ENCODE measurements at regions not wholly inside any gene's neighbourhood (a gene's known extent, or its start where the extent isn't known, plus 50 kb on each side); places are given as distances from the start of the nearest gene placed in this dataset.

DNA sequence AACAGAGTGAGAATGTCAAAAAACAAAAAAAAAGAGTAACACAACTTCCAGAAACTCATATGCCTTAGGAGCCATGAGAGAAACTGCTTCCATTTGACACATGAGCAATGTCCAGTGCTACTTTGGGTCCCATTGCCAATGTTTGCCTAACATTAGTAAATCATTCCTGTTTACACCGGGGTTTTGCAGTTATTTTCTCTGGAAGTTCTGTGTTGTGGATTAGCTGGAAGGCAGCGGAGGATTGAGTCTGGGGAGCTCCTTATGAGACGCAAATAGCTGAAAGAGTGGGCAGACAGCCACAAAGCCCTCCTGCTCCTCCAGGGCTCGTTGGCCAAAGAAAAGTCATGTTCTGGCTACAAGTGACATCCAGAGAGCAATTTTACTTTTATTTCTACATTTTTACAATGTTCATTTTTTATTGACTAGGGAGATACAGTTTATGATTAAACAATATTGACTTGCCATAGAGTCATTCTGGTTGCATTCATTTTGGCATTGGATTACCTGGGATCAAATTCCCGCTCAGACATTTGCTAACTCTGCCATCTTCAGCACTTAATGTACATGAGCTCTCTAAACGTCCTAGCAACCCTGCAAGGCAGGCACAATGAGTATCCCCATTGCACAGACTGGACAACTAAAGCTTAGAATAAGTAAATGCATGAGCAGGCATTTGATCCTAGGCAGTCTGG, 66.4 kb upstream of the GALNT2 start:
- DNase-seq (ENCODE audit: low read depth), result no peak

DNA sequence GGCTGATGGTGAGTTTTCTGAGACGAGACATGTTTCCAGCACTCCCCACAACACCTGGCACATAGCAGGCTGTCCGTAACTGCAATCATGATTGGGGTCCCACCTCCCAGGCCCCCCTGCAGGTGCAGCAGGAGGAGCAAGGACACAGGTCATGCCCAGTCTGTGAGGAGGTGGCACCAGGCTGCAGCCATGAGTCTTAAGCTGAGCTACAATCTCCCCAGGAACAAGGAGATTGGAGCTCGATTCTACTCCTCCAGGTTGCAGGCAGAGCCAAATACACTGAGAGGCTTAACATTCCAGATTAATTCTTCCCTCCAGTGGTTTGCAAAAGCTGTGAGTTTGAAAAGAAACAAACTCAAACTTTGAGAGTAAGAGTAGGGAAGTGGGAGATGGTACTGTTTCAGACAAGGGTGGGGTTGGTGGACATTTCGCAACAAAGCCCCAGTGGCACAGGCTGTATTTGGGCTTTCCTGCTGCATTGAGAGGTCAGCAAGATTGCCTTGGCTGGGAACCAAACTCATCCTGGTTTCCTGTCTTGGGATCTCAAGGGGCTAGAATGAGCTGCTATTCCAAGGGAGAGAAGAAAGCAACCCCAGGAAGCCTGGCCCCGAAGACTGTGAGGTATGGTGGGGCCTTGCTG, 64.8 kb upstream of the GALNT2 start:
- DNase-seq (ENCODE audit: low read depth), result no peak

DNA sequence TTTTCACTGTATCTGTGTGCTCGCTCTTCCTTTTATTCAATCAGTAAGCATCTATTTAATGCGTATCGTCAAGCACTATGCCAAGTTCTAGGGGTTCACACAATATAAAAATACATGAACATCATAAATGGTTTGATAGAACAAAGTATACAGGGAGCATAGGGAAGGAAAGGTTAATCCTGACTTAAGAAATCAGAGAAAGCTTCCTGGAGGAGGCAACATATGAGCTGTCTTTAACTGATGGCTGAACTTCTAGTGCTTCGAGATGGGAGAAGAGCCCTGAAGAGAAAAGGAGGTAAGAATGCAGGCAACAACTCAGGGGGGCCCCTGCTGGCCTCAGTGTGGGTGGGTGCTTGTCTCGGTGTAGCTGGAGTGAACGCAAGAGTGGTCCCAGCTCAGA, 63.6 kb upstream of the GALNT2 start:
- DNase-seq (ENCODE audit: low read depth), result no peak

DNA sequence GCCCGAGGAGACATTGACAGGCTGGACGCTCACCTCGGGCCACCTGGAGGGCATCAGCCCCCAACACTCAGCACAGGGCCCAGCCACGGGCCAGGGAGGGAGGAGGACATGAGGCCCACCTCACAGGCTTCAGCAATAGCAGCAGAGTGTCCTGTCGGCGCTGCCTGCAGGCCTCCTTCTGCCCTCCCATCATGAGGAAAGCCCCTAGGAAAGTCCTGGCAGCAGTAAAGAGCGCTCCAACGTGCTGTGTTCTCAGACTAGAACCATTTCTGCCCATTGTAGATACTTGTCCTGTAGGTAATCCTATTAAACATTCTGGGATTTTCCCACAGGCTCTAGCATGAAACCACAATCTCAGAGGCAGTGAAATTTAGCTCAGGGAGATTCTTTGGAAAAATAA, 62.0 kb upstream of the GALNT2 start:
- DNase-seq (ENCODE audit: low read depth), result no peak

DNA sequence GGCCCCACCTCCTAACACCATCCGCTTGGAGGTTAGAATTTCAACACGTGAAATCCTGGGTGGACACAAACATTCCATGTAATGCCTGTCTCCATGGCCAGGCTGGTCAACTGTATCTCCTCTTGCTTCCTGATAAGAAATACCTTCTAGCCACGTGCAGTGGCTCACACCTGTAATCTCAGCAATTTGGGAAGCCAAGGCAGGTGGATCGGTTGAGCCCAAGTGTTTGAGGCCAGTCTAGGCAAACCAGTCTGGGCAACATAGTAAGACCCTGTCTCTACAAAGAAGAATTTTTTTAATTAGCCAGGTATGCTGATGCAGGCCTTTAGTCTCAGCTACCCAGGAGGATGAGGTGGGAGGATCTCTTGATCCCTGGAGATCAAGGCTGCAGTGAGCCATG, 58.3 kb upstream of the GALNT2 start:
- no peak for DNase-seq (ENCODE audit: low read depth)

DNA sequence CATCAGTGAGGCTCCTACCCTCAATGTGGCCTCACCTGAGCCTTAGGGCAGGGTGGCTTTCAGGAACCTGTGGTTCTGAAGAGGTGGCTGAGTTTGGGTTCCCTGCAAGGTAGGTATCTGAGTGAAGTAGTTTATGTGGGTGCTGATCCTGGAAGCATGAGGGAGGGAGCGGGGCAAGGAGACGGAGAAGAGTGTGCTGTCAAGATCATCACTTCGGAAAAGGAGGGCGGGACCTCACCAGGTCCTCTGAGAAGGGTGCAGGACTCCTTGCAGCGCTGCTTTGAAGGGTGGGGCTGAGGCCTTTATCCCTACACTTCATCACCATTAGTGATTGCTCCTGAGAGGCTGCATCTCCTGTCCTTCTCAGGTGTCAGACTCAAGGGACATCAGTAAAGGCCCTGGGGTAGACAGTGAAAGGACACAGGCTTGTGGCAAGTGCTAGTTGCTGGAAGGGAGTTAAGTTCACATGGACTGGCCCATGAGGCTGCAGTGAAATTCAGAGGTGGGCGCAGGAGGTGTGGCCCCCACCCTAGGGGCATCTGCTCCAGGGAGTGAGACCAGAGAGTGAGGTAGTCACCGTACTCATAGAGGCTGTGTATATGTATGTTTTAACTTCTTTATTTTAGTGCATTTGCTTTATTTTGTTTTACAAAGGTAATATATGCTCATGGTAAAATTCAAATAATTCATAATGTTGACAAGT, 57.3 kb upstream of the GALNT2 start:
- no peak for DNase-seq (ENCODE audit: low read depth)

DNA sequence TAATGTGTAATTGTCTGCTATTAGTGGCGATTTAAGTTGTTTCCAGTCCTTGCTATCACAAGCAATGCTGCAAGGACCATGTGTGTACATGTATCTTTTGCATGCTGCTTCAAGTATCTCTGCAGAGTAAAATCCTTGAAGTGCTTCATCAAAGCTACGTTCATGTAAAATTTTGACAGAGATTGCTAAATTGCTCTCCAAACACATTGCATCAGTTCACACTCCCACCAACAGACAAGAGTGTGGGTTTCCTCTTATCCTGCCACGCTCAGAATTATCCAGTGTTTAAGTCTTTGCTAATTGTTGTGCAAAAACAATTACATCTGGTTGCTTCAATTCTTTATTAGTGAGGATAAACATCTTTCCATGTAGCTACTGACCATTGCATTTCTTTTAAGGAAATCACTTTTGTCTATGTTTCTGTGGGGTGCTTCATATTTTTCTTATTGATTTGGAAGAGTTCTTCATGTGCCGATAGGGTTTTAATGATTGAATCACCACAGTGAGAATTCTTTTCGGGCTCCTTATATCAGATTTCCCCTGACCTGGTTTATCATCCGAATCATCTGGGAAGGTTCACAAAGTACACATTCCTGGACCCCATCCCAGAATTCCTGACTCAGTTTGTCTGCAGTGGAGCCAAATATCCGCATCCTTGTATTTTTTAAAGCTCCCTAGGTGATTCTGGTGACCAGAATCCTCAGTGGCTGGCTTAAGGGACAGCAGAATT, 56.3 kb upstream of the GALNT2 start:
- DNase-seq (ENCODE audit: low read depth), result no peak

DNA sequence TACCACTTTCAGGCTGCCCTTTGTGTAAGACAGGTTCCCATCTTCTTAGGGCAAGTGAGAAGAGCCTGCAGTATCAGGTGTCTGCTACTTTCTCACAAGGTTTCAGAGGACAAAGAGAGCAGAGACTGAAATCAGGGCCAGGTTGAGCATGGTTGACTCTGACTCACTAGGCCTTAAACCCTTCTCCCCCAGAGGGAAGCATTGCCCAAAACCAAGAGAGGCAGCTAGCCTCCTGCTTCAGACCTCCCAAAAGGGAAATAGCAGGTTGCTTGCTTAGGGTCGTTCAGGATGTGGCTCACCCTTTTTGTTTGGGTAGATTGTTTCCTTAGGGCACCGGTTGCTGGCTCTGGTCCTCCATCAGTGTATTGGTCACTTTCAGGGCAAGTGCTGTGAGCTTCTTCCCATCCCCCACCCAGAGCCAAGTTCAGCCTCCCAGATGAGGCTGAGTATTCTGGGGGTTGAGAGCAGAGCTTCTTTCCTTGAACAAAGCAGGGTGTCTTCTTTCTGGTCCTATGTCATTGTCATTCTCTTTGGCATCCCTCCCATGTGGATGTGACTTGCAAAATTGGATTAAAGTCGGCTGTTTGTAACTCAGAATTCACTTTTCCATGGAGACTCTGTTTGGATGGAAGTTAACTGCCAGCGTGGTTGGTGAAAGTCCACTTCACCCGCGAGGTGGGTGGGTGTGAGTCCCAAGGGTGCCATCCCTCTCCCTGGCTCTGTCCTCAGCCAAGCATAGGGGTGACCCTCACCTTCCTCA, 55.5 kb upstream of the GALNT2 start:
- DNase-seq (ENCODE audit: low read depth), result no peak

DNA sequence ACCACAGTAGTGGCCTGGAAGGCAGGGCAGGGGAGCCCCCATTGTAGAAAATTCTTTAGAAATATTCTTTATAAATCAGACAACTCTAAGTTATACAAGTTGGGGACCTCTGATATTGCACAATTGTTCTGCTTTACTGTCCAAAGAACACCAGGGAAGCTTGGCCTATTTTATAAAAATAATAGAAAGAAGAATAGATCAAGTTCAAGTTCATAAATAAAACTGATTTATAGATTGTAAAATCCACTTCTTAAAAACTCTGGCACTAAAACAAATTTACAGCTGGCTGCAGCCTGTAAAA, 55.0 kb upstream of the GALNT2 start:
- DNase-seq (ENCODE audit: low read depth), result no peak

DNA sequence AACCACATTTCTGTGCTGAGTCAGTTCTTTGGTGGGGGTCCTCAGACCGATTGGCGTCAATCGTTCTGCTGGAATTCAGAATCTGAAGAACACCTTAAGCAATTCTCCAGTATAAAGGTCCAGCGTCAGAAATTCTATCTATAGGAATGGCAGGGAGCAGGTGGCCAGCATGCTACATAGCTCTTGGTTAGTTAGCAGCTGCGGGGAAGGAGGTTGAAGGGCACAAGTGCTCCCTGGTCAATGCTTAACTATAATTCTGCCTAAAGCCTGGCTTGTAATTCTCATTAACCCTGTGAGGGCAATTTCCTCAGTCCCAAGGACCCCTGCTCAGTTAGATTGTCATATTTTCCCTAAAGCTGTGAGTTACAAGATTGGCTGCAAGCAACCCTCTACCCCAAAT, 54.3 kb upstream of the GALNT2 start:
- DNase-seq (ENCODE audit: low read depth), result no peak

DNA sequence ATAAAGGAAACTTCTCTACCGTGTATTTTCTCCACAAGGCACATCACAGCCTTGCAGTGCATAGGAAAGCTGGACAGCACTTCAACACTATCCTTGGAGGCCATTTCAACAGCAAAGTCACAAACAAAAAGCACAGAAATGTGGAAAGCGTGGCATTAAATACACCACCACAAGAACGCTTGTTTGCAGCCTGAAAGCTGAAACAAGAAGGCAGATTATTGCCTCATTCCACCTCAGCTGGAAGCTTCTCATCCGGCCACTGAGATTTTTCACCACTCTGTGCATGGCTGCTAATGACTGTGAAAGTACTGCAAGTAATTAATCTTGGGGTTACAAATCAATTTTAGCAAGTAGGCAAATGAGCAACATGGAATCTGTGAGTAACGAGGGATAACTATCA, 50.9 kb upstream of the GALNT2 start:
- no peak for DNase-seq (ENCODE audit: low read depth)

All from amniotic epithelial cell (primary cell).